ENCODE measurements at regions not wholly inside any gene's neighbourhood (a gene's known extent, or its start where the extent isn't known, plus 50 kb on each side); places are given as distances from the start of the nearest gene placed in this dataset.
A peak's percentile ranks its signal among the peaks of the same experiment; 100 is the strongest.

DNA sequence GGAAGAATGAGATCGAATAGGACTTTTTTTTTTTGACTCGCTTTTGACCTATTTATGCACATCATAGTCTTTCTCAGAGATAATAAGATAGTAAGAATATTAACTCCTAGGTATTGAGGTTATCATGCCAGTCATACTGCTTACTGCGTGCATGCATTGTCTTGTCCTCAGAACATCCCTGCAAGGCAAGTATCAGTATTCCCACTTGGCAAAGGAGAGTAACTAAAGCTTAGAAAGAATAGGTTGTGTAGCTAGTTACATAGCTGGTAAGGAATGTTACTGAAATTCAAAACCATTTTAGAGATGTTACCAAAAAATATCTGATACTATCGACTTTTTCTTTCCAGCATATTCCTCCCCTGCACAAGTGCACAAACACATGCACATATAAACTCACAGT, 296.1 kb upstream of the CLINT1 start:
- H3K9me3 ChIP-seq (ENCODE audit: control insufficient read depth, low read depth, low read length), result no peaks in the 10 kb centered on the region
- no peak overlapping the region for H3K4me3 ChIP-seq (ENCODE audit: control insufficient read depth in 2 of 3, extremely low read depth in 1 of 3, insufficient read depth in 2 of 3, low read depth in 1 of 3, low read length in 3 of 3)
- H3K27ac ChIP-seq (ENCODE audit: control insufficient read depth, insufficient read depth, low read length), result no peak overlapping the region
- H4K20me1 ChIP-seq (ENCODE audit: control insufficient read depth, extremely low read depth, insufficient read depth, low read length), result no peaks in the 10 kb centered on the region
- dilution Hi-C loops (cut with MboI; ENCODE audit: extremely low pct_ligation_motif_present, low sequenced_read_pairs), result no loop called here
- H3K79me2 ChIP-seq (ENCODE audit: control insufficient read depth, insufficient read depth, low read length), result no peaks in the 10 kb centered on the region
- FAIRE-seq (no peak), DNase-seq (ENCODE audit: low read depth, low spot score) (no peak)
- H3K4me2 ChIP-seq (ENCODE audit: control insufficient read depth, extremely low read depth, insufficient read depth, low read depth, low read length), result no peak overlapping the region
- H3K36me3 ChIP-seq (ENCODE audit: control insufficient read depth in 2 of 2, extremely low read depth in 1 of 2, insufficient read depth in 2 of 2, low read length in 2 of 2), result no peaks in the 10 kb centered on the region
- TF ChIP-seq EZH2 (IDR thresholded peaks at IDR 0.05; ENCODE audit: low read length), result no peak
- TF ChIP-seq, protein P1, sequence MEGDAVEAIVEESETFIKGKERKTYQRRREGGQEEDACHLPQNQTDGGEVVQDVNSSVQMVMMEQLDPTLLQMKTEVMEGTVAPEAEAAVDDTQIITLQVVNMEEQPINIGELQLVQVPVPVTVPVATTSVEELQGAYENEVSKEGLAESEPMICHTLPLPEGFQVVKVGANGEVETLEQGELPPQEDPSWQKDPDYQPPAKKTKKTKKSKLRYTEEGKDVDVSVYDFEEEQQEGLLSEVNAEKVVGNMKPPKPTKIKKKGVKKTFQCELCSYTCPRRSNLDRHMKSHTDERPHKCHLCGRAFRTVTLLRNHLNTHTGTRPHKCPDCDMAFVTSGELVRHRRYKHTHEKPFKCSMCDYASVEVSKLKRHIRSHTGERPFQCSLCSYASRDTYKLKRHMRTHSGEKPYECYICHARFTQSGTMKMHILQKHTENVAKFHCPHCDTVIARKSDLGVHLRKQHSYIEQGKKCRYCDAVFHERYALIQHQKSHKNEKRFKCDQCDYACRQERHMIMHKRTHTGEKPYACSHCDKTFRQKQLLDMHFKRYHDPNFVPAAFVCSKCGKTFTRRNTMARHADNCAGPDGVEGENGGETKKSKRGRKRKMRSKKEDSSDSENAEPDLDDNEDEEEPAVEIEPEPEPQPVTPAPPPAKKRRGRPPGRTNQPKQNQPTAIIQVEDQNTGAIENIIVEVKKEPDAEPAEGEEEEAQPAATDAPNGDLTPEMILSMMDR (optimal IDR thresholded peaks at IDR 0.05 in 1 of 3, IDR thresholded peaks at IDR 0.05 in 1 of 3, conservative IDR thresholded peaks at IDR 0.05 in 1 of 3; ENCODE audit: extremely low read depth in 1 of 3, insufficient read depth in 2 of 3, low read length in 3 of 3), result no peak
- H3K9me1 ChIP-seq (ENCODE audit: control insufficient read depth, extremely low read depth, insufficient read depth, low read length), result no peaks in the 10 kb centered on the region
- no peak overlapping the region for H2AFZ ChIP-seq (ENCODE audit: control insufficient read depth, low read length)
- no peaks in the 10 kb centered on the region for H3K27me3 ChIP-seq (ENCODE audit: control insufficient read depth, extremely low read depth, insufficient read depth, low read length)
- no peak overlapping the region for H3K9ac ChIP-seq (ENCODE audit: control insufficient read depth, extremely low read depth, insufficient read depth, low read length)
- H3K4me1 ChIP-seq (ENCODE audit: control insufficient read depth, extremely low read depth, insufficient read depth, low read length), result peaks cover 11% of the 10 kb centered on the region

DNA sequence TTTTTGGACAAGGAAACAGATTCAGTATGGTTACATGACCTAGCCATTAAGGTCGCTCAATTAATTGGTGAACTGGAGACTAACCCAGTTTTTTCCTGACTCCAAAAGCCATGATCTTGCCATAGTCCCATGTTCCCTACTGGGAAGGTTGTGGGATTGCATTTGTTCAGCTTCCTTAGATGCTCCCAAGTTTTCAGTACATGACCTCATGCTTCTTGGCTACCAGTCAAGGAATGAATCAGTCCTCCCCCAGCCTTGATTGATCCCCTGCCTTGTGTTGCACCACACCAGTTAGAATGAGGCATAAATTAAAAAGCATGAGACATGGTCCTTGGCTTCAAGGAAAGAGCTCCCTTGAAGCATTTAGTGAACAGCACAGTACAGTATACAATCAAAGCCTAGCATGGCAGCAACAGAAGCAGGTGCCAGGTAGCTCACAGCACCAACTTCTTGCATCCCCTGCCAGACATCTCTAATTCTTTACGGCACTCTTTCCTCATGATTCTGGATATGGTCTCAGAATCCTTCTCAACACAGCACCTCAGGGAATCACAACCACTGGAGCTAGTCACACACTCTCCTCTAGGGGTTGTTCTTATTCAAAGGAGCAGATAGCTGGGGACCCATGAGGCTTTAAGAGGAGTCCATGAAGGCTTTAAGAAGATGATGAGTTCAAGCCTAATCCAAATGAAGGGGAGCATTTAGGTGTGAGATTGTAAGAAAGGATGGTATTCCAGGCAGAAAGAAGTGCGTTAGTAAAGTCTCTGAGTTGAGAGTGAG, 295.5 kb upstream of the CLINT1 start:
- dilution Hi-C loops (cut with MboI; ENCODE audit: extremely low pct_ligation_motif_present, low sequenced_read_pairs), result no loop called here
- Histone ChIP-seq H3K9me1 (ENCODE audit: control insufficient read depth, extremely low read depth, insufficient read depth, low read length) (no peaks in the 10 kb centered on the region), H3K27ac (ENCODE audit: control insufficient read depth, insufficient read depth, low read length) (no peak overlapping the region), H3K4me2 (ENCODE audit: control insufficient read depth, extremely low read depth, insufficient read depth, low read depth, low read length) (no peak overlapping the region), H4K20me1 (ENCODE audit: control insufficient read depth, extremely low read depth, insufficient read depth, low read length) (no peaks in the 10 kb centered on the region), H3K4me3 (ENCODE audit: control insufficient read depth in 2 of 3, extremely low read depth in 1 of 3, insufficient read depth in 2 of 3, low read depth in 1 of 3, low read length in 3 of 3) (no peak overlapping the region), H3K4me1 (ENCODE audit: control insufficient read depth, extremely low read depth, insufficient read depth, low read length) (peaks cover 11% of the 10 kb centered on the region), H3K79me2 (ENCODE audit: control insufficient read depth, insufficient read depth, low read length) (no peaks in the 10 kb centered on the region), H3K9me3 (ENCODE audit: control insufficient read depth, low read depth, low read length) (no peaks in the 10 kb centered on the region), H3K9ac (ENCODE audit: control insufficient read depth, extremely low read depth, insufficient read depth, low read length) (no peak overlapping the region), H3K36me3 (ENCODE audit: control insufficient read depth in 2 of 2, extremely low read depth in 1 of 2, insufficient read depth in 2 of 2, low read length in 2 of 2) (no peaks in the 10 kb centered on the region), H3K27me3 (ENCODE audit: control insufficient read depth, extremely low read depth, insufficient read depth, low read length) (no peaks in the 10 kb centered on the region), H2AFZ (ENCODE audit: control insufficient read depth, low read length) (no peak overlapping the region)
- DNase-seq (ENCODE audit: low read depth, low spot score) (peak; percentile 25), FAIRE-seq (no peak)
- TF ChIP-seq, protein P1 (optimal IDR thresholded peaks at IDR 0.05 in 1 of 3, IDR thresholded peaks at IDR 0.05 in 1 of 3, conservative IDR thresholded peaks at IDR 0.05 in 1 of 3; ENCODE audit: extremely low read depth in 1 of 3, insufficient read depth in 2 of 3, low read length in 3 of 3), result peak in 1 of 3 experiments; percentile 11
- TF ChIP-seq EZH2 (IDR thresholded peaks at IDR 0.05; ENCODE audit: low read length), result no peak

All from keratinocyte (primary cell).